ENCODE measurements at regions not wholly inside any gene's neighbourhood (a gene's known extent, or its start where the extent isn't known, plus 50 kb on each side); places are given as distances from the start of the nearest gene placed in this dataset.

DNA sequence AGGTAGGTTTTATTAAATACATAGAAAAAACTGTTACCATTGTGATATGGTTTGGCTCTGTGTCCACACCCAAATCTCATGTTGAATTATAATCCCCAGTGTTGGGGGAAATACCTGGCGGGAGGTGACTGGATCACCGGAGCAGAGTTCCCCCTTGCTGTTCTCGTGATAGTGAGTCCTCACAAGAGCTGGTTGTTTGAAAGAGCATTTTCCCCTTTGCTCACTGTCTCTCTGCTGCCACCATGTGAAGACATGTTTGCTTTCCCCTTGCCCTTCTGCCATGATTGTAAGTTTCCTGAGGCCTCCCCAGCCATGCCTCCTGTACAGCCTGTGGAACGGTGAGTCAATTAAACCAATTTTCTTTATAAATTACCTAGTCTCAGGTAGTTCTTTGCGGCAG lies 352.7 kb upstream of the SLC39A10 start:
- TF ChIP-seq, protein P1, sequence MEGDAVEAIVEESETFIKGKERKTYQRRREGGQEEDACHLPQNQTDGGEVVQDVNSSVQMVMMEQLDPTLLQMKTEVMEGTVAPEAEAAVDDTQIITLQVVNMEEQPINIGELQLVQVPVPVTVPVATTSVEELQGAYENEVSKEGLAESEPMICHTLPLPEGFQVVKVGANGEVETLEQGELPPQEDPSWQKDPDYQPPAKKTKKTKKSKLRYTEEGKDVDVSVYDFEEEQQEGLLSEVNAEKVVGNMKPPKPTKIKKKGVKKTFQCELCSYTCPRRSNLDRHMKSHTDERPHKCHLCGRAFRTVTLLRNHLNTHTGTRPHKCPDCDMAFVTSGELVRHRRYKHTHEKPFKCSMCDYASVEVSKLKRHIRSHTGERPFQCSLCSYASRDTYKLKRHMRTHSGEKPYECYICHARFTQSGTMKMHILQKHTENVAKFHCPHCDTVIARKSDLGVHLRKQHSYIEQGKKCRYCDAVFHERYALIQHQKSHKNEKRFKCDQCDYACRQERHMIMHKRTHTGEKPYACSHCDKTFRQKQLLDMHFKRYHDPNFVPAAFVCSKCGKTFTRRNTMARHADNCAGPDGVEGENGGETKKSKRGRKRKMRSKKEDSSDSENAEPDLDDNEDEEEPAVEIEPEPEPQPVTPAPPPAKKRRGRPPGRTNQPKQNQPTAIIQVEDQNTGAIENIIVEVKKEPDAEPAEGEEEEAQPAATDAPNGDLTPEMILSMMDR (IDR thresholded peaks at IDR 0.05) = no peak
- intact Hi-C loops (cut with DNase I; ENCODE audit: low total_unique reads) = no loop called here
- no peaks in the 10 kb centered on the region for H3K4me1 ChIP-seq

DNA sequence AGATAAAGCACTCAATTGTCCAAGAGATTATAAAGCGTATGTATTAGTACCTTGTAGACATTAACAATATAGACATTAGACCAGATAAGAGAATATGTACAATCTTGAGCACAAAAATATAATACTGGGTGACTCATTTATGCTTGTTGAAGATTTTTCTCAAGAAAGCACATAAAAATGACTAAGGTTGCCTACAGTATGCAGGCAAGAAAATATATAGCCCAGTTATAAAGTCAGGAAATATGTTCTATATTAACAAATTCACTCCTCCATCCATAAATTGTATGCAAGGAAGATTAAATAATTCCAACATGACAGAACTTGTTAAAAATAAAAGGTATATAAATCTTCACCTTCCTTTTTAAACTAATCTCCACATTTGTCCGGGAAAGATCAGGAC lies 356.4 kb upstream of the SLC39A10 start:
- intact Hi-C loops (cut with DNase I; ENCODE audit: low total_unique reads) = no loop called here
- TF ChIP-seq, protein P1 (IDR thresholded peaks at IDR 0.05) = no peak
- H3K4me1 ChIP-seq = no peaks in the 10 kb centered on the region
- H3K9me3 ChIP-seq = no peaks in the 10 kb centered on the region
- H3K27ac ChIP-seq = no peak overlapping the region
- no peak overlapping the region for H3K4me3 ChIP-seq
- H3K27me3 ChIP-seq = no peaks in the 10 kb centered on the region
- DNase-seq = no peak
- H3K36me3 ChIP-seq = no peaks in the 10 kb centered on the region

More for the DNA sequence above, 352.7 kb upstream of the SLC39A10 start:
- Histone ChIP-seq H3K9me3 (no peaks in the 10 kb centered on the region), H3K27me3 (no peaks in the 10 kb centered on the region), H3K4me3 (no peak overlapping the region), H3K36me3 (no peaks in the 10 kb centered on the region), H3K27ac (no peak overlapping the region)
- DNase-seq = no peak

DNA sequence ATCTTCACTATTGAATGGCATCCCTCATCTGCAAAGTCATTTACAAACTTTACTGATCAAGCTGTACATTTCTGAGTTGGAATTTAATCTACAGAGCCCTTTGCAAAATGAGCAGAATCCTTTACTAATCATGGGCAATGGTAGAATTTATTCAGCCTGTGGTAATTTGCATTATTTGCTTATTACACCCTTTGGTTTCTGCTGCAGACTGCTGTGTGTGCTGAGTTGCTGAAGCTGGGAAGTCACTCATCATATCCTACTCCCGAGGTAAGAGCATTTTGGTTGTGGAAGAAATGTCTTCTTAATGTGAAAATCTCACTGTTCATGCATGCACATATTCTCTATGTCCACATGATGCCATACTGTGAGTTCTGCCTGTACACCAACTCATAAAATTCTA lies 357.4 kb upstream of the SLC39A10 start:
- Histone ChIP-seq H3K27ac (no peak overlapping the region), H3K4me3 (no peak overlapping the region), H3K9me3 (peaks cover 0 to 4% (median 3%) of the 10 kb centered on the region in 3 donors), H3K4me1 (no peaks in the 10 kb centered on the region), H3K36me3 (no peaks in the 10 kb centered on the region), H3K27me3 (no peaks in the 10 kb centered on the region)
- DNase-seq = no peak
- TF ChIP-seq, protein P1 (IDR thresholded peaks at IDR 0.05) = no peak
- intact Hi-C loops (cut with DNase I; ENCODE audit: low total_unique reads) = no loop called here

DNA sequence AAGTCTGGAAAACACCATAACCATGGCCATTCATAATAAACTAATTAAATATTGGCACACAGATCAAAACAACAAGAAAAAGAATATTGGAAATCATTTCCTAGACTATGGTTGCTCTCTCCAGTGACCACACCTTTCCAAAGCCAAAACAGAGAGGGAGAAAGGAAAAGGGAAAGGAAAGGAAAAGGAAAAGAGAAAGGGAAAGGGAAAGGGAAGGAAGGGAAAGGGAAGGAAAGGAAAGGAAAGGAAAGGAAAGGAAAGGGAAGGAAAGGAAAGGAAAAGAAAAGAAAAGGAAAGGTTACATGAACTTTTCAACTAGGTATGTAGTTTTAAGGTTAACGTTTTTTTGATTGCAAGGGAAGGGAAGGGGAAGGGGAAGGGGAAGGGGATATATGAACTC lies 360.5 kb upstream of the SLC39A10 start:
- H3K27ac ChIP-seq = no peak overlapping the region

DNA sequence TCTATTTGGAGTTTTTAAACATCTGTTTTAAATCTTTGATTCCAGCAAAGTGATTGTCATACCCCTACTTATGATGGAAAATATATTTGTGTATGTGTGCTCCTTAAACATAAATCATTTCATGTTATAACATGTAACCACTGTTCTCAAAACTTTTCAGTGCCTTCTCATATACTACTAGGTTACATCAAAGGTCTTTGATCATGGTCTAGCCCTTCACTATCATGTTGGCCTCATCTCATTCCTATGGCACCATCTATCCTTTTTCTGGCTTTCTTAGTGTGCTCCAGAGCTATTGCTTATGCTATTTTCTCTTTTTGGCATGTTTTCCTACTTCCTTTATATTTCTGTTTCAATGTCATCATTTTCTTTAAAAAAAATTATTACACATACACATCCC lies 367.9 kb upstream of the SLC39A10 start:
- no peaks in the 10 kb centered on the region for H3K4me1 ChIP-seq
- H3K4me3 ChIP-seq = no peak overlapping the region
- TF ChIP-seq, protein P1 (IDR thresholded peaks at IDR 0.05) = no peak
- DNase-seq = no peak
- peaks cover 0 to 3% of the 10 kb centered on the region in 2 donors for H3K27me3 ChIP-seq
- intact Hi-C loops (cut with DNase I; ENCODE audit: low total_unique reads) = no loop called here
- no peak overlapping the region for H3K27ac ChIP-seq
- no peaks in the 10 kb centered on the region for H3K36me3 ChIP-seq
- no peaks in the 10 kb centered on the region for H3K9me3 ChIP-seq

More for the DNA sequence above, 360.5 kb upstream of the SLC39A10 start:
- TF ChIP-seq, protein P1 (IDR thresholded peaks at IDR 0.05) = no peak
- Histone ChIP-seq H3K36me3 (no peaks in the 10 kb centered on the region), H3K4me3 (no peak overlapping the region), H3K4me1 (no peaks in the 10 kb centered on the region), H3K27me3 (no peaks in the 10 kb centered on the region), H3K9me3 (peaks cover 0 to 4% (median 3%) of the 10 kb centered on the region in 3 donors)
- intact Hi-C loops (cut with DNase I; ENCODE audit: low total_unique reads) = no loop called here
- DNase-seq = no peak

DNA sequence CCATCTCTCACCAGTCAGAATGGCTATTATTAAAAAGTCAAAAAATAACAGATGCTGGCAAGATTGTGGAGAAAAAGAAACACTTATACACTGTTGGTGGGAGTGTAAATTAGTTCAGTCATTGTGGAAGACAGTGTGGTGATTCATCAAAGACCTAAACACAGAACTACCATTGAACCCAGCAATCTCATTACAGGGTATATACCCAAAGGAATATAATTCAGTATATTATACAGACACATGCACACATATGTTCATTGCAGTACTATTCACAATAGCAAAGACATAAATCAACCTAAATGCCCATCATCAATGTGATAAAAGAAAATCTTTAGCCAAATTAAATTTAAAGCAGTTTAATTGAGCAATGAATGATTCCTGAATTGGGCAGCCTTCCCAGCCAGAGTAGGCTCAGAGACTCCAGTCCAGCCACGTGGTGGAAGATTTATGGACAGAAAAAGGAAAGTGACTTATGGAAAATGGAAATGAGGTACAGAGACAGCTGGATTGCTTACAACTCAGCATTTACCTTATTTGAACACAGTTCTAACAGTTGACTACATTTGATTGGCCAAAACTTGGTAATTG lies 377.1 kb upstream of the SLC39A10 start:
- Histone ChIP-seq H3K4me1 (no peaks in the 10 kb centered on the region), H3K27ac (no peak overlapping the region), H3K27me3 (no peaks in the 10 kb centered on the region), H3K9me3 (no peaks in the 10 kb centered on the region), H3K36me3 (no peaks in the 10 kb centered on the region), H3K4me3 (no peak overlapping the region)
- intact Hi-C loops (cut with DNase I; ENCODE audit: low total_unique reads) = no loop called here
- TF ChIP-seq, protein P1 (IDR thresholded peaks at IDR 0.05) = no peak
- no peak for DNase-seq

All from tibial artery (tissue), 4 donors.